ENCODE measurements at regions not wholly inside any gene's neighbourhood (a gene's known extent, or its start where the extent isn't known, plus 50 kb on each side); places are given as distances from the start of the nearest gene placed in this dataset.
"Not testable (repeated sequence)": the region's sequence is repeated elsewhere in the genome, so short reads cannot be mapped to it uniquely, and the experiment has no call there.

- no peak for DNase-seq (ENCODE audit: low read depth, low spot score)
Measured at GRCh38 chrX:112931478-112931877, 90.8 kb upstream of the AMOT start.

- not testable (repeated sequence) for DNase-seq (ENCODE audit: low read depth, low spot score)
Measured at GRCh38 chrX:112923381-112923780, 82.8 kb upstream of the AMOT start.

GRCh38 chrX:112913807-112914206 lies 73.2 kb upstream of the AMOT start:
- DNase-seq (ENCODE audit: low read depth, low spot score), result no peak

DNA sequence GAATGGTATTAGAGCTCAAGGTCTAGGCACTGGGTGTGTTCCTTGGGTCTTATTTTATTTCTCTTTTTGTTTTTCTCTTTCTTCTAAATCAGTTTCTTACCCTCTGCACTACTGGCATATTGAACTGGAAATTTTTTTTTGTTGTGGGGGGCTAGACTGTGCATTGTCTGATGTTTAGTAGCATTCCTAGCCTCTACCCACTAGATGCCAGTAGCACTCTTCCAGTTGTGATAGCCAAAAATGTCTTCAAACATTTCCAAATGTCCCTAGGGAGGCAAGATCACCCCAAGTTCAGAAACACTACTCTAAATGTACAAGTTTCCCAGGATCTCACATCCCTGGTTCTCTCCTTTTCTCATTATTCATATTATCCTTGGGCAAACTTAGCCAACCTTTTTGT lies 69.8 kb upstream of the AMOT start:
- no peak for DNase-seq (ENCODE audit: low read depth, low spot score)

GRCh38 chrX:112901869-112902725 lies 61.5 kb upstream of the AMOT start:
- DNase-seq (ENCODE audit: low read depth, low spot score), result no peak

GRCh38 chrX:112896051-112896450 lies 55.4 kb upstream of the AMOT start:
- no peak for DNase-seq (ENCODE audit: low read depth, low spot score)

Data from iPS DF 19.7 (cell line).